ENCODE measurements at regions not wholly inside any gene's neighbourhood (a gene's known extent, or its start where the extent isn't known, plus 50 kb on each side); places are given as distances from the start of the nearest gene placed in this dataset.

DNA sequence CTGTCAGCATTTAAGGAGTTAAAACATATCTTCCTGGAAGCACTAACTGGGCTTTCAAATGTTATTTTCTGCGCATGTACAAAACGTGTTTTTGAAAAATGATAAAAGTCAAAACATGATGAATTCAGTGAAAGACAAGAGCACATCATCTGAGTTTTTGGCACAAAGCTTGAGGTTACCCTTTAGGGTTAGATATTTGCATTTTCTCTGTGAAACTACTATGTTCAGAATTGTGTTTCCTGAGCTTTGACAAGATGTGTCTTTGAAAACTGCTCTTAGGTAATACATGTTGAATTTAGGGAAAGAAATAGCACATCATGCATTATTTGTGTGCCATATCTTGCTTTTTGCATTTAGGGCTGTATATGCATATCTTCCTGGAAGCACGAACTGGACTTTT, 79.0 kb downstream of the ASCL4 start:
- TF ChIP-seq POLR2AphosphoS5 (IDR thresholded peaks at IDR 0.05) (no peak), POLR2A (IDR thresholded peaks at IDR 0.05) (no peak), EP300 (IDR thresholded peaks at IDR 0.05; ENCODE audit: low read depth) (no peak)
- TF ChIP-seq, protein P1, sequence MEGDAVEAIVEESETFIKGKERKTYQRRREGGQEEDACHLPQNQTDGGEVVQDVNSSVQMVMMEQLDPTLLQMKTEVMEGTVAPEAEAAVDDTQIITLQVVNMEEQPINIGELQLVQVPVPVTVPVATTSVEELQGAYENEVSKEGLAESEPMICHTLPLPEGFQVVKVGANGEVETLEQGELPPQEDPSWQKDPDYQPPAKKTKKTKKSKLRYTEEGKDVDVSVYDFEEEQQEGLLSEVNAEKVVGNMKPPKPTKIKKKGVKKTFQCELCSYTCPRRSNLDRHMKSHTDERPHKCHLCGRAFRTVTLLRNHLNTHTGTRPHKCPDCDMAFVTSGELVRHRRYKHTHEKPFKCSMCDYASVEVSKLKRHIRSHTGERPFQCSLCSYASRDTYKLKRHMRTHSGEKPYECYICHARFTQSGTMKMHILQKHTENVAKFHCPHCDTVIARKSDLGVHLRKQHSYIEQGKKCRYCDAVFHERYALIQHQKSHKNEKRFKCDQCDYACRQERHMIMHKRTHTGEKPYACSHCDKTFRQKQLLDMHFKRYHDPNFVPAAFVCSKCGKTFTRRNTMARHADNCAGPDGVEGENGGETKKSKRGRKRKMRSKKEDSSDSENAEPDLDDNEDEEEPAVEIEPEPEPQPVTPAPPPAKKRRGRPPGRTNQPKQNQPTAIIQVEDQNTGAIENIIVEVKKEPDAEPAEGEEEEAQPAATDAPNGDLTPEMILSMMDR (IDR thresholded peaks at IDR 0.05) = no peak
